LNCaP clone FGC (cell line): ENCODE measurements at regions not wholly inside any gene's neighbourhood (a gene's known extent, or its start where the extent isn't known, plus 50 kb on each side); places are given as distances from the start of the nearest gene placed in this dataset.

ENCODE experiments used
- DNase-seq: peaks from one replicate; pipeline ENCODE4 v3.0.0-alpha.2; 2011; ENCODE audit warnings: low read depth
- H3K4me3 ChIP-seq: 2 replicates; pipeline ENCODE4 v1.5.1; 2011; ENCODE audit warnings: mild to moderate bottlenecking, low read depth, low read length, control low read depth
- CTCF ChIP-seq: IDR thresholded peaks from 2 replicates; pipeline ENCODE4 v1.5.1; 2012; ENCODE audit warnings: mild to moderate bottlenecking; ENCODE audit not compliant: control insufficient read depth, insufficient read depth; ENCODE audit errors: extremely low read depth

GRCh38 chr18:25880441-25880840 lies 210.0 kb downstream of the SS18 start:
- TF ChIP-seq CTCF, result no peak
- no peak for DNase-seq
- H3K4me3 ChIP-seq, result no peak overlapping the region

GRCh38 chr18:25876330-25876948 lies 214.0 kb downstream of the SS18 start:
- DNase-seq, result no peak

GRCh38 chr18:25875551-25876240 lies 214.7 kb downstream of the SS18 start:
- no peak for DNase-seq
- no peak overlapping the region for H3K4me3 ChIP-seq
- no peak for TF ChIP-seq CTCF

More at GRCh38 chr18:25876330-25876948, 214.0 kb downstream of the SS18 start:
- TF ChIP-seq CTCF, result no peak
- no peak overlapping the region for H3K4me3 ChIP-seq

- DNase-seq, result no peak
- no peak for TF ChIP-seq CTCF
- no peak overlapping the region for H3K4me3 ChIP-seq
Observed at GRCh38 chr18:25873833-25874232, 216.6 kb downstream of the SS18 start.

GRCh38 chr18:25866331-25866730 lies 224.1 kb downstream of the SS18 start:
- no peak for TF ChIP-seq CTCF
- no peak overlapping the region for H3K4me3 ChIP-seq
- DNase-seq, result no peak

- no peak overlapping the region for H3K4me3 ChIP-seq
- DNase-seq, result no peak
- no peak for TF ChIP-seq CTCF
Observed at GRCh38 chr18:25862881-25863600, 227.4 kb downstream of the SS18 start.
